HG03108 (cell line): ENCODE measurements at regions not wholly inside any gene's neighbourhood (a gene's known extent, or its start where the extent isn't known, plus 50 kb on each side); places are given as distances from the start of the nearest gene placed in this dataset.
"Not testable (repeated sequence)": the region's sequence is repeated elsewhere in the genome, so short reads cannot be mapped to it uniquely, and the experiment has no call there.

ENCODE experiments used
- ATAC-seq: cut with Tn5 transposase; IDR thresholded peaks from one replicate; pipeline ENCODE4 v1.9.1; 2021; ENCODE audit warnings: moderate library complexity; ENCODE audit not compliant: unreplicated experiment

DNA sequence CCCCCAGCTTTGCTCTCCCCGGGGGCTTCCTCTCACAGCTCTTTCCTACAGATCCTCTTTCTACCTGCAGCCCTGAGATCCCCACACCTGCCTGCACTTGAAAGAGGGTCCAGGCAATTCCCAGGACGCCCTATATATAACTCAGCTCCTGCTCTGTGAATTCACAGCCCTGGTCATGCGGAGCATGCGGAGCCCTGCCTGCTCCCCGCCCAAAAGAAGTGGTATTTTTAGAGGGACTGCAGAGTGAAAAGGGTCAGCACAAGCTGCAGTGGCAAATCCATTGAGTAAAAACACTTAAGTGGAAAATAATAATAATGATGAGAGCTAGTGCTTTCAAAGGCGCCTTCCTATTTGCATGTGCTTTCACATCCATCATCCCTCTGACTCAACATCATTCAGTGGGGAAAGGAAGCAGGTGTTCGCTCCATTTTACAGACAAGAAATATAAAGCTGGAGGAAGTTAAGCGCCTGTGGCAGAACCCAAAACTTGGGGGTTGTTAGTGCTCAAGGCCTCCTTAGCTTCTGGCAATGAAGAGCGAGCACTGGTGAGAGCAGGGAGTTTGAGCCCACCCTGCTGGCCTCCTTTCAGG, 76.3 kb upstream of the LIPC start:
- ATAC-seq, result no peak

DNA sequence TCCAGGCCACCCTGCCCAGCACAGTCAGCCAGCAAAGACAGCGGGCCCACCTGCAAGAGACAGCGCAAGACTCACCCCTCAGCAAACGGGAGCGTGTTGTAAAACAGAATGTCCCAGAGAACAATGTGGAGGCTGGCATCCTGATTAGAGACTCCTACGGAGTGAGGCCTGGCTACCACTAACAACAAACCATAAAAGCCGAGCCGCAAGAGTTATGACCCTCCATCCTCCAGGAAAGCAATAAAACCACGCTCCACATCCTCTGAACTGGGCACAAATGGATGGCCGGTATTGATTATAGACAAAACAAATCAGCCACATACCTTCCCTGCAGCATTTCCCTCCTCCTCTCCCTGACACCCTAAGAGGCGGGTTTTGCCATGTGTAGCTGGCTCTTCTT, 75.8 kb upstream of the LIPC start:
- no peak for ATAC-seq

DNA sequence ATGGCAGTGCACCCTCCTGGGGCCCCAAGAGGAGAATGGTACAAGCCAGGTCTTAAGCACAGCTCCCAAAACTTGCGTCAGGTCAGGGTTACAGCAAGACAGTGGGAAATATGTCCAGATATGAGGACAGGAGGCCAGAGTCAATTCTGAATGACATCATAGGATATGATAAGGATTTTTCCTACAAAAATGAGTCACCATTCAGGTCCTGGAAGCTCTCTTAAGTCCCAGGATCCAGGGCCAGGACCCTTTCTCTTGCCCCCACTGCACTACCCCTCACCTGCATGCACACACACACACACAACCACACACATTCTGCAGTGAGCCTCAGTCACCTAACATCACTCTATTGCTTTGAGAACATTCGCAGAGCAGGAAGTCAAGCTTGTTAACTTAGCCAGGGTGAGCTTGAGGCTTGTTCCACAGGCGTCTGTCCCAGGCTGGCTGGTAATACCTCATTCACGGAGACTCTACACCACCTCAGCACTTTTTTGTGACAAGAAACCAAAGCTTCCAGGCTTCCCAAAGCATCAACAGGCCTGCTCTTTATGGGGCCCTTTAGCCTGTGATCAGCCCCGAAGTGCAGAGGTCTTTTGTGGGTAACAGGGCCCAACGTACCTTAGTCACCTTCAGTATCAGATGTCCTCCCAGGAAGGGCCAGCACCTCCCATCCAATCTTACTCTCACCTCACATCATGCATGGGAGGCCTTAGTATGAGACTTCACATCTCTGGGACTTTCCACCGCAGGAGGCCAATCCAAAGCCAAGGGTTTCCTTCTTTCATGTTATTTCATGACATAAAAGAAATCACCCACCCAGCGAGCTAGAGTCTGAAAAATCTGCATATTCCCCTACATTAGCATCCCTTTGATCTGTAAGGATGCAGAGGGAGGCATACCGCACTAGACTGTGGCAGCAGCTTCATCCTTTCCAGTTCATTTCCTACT, 74.0 kb upstream of the LIPC start:
- ATAC-seq, result no peak

DNA sequence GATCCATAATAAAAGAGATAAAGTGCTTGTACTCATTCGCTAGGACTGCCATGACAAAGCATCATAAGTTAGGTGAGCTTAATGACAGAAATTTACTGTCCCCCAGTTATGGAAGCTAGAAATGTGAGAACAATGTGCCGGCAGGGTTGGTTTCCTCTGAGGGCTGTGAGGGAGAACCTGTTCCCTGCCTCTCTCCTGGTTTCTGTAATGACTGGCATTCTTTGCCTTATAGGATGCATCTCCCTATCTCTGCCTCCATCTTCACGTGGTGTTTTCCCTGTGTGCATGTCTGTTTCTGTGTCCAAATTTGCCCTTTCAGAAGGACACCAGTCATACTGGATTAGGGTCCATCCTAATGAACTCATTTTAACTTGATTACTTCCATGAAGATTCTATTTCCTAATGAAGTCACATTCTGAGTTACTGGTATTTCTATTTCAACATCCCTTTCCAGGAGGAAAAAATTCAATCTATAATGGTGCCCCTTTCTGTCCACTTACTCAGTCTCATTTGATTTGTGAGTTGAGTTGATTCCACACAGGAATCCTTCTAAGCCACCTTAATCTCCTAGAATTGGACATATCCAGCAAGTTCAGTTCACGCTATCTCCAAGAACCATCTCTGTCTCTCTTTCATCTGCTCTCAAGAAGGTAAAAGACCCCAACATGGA, 71.2 kb upstream of the LIPC start:
- ATAC-seq, result no peak

DNA sequence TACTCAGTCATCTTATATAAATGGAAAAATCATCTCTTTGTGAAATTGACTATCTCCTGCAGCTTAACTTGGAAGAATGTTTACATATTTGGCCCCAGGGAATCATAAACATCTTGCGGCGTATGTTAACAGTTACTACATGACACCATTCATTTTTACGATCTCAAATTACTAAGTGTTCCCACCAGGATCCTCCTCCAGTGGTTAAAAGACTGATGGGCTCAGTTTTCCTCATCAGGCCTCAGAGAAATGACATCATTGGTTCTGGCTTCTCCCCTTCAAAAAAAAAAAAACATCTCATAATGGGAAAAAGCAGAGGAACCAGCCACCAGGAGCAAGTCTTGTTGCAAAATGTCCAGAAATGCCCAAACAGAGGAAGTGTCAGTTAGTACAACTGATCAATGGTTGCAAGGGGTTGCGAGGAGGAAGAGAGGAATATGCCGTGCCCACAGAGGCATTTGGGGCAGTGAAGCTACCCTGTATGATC, 70.5 kb upstream of the LIPC start:
- ATAC-seq, result no peak

DNA sequence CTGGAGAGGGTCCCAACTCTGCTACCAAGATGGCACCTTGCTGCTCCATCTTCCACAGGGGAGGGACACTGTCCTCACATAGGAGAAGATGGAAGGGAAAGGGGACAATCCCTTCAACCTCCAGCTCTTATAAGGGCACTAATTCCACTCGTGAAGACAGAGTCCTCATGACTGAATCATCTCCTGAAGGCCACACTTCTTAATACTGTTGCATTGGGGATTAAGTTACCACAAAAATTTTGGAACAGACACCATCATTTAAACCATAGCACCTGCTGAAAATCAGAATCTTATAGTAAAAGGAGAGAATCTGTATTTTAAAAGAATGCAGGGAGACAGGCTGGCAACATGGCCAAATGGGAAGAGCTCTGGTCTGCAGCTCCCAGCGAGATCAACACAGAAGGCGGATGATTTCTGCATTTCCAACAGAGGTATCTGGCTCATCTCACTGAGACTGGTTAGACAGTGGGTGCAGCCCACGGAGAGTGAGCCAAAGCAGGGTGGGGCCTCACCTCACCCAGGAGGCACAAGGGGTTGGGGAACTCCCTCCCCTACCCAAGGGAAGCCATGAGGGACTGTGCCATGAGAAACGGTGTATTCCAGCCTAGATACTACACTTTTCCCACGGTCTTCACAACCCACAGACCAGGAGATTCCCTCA, 69.4 kb upstream of the LIPC start:
- ATAC-seq, result no peak

DNA sequence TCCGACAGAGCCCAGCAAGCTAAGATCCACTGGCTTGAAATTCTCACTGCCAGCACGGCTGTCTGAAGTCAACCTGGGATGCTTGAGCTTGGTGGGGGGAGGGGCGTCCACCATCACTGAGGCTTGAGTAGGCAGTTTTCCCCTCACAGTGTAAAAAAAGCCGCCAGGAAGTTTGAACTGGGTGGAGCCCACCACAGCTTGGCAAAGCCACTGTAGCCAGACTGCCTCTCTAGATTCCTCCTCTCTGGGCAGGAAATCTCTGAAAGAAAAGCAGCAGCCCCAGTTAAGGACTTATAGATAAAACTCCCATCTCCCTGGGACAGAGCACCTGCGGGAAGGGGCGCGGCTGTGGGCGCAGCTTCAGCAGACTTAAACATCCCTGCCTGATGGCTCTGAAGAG, 68.7 kb upstream of the LIPC start:
- not testable (repeated sequence) for ATAC-seq

DNA sequence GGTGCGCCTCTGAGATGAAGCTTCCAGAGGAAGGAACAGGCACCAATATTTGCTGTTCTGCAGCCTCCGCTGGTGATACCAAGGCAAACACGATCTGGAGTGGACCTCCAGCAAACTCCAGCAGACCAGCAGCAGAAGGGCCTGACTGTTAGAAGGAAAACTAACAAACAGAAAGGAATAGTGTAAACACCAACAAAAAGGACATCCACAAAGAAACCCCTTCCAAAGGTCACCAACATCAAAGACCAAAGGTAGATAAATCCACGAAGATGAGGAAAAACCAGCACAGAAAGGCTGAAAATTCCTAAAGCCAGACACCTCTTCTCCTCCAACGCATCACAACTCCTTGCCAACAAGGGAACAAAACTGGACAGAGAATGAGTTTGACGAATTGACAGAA, 68.1 kb upstream of the LIPC start:
- not testable (repeated sequence) for ATAC-seq

DNA sequence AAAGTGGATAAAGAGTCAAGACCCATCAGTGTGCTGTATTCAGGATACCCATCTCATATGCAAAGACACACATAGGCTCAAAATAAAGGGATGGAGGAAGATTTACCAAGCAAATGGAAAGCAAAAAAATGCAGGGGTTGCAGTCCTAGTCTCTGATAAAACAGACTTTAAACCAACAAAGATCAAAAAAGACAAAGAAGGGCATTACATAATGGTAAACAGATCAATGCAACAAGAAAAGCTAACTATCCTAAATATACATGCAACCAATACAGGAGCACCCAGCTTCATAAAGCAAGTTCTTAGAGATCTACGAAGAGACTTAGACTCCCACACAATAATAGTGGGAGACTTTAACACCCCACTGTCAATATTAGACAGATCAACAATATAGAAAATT, 66.7 kb upstream of the LIPC start:
- not testable (repeated sequence) for ATAC-seq

DNA sequence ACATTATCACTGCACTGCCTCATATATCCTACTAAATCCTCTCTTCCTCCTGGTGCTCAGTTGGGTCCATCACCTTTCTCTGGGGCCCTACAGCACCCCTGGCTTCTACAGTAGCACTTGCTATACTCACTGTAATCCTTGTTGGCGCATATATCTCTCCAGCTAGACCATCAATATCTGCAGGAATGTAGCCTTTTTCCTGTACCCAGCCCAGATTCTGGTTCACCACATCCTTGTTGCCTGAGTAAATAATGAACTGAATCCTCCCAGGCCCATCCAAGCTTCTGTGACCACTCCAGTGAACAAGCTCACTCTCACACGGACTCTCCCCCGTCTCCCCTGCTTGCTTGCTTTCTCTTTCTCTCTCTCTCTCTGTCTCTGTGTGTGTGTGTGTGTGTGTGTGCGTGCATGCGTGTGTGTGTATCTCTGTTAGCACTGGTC, 62.5 kb upstream of the LIPC start:
- no peak for ATAC-seq

DNA sequence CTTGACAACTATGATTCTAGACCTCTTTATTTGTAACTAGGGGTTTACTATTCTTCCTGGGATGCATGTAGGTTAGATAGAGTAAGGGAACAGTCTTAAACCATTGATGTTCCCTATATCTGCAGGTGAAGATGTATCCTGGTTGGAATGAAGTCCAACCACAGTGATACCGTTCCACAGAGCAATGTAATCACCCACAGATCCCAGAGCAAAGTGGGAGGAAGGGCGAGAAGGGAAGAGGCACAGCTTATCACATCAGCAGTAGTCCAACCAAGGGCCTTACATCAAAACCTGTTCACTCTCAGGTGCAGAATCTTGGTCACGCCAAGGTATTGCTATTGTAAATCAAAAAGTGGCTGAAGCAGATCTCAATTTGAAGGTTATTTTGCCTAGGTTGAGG, 61.8 kb upstream of the LIPC start:
- no peak for ATAC-seq

DNA sequence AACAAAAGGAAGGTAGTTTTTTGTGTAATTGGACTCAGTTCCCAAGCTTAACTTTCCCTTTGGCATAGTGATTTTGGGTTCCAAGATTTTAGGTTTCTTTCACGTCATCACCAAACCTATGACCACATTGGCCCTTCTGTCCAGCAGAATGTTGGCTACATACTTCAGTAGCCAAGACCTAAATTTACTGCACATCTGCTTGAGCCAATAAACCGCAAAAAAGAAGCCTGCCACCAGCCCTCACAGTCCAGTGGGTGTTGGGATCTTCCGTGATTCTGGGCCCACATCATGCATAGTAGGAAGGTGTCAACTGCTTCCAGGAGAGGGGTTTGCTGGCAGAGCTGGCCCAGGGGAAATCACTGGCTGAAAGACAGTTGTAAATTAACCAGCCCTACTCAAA, 57.6 kb upstream of the LIPC start:
- ATAC-seq, result no peak

DNA sequence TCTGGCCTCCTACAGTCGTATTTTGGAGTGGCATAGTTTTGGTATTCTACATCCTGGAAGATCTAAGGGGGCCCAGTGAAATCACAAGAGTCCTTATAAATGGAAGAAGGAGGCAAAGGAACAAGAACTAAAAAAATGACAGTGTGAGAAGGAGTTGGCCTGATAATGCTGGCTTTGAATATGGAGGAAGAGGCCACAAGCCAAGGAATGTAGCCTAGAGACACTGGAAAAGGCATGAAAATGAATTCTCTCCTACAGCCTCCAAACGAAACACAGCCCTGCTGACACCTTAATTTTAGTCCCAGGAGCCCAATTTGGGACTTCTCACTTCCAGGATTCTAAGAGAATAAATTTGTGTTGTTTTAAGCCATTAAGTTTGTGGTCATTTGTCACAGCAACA, 54.6 kb upstream of the LIPC start:
- ATAC-seq, result no peak

DNA sequence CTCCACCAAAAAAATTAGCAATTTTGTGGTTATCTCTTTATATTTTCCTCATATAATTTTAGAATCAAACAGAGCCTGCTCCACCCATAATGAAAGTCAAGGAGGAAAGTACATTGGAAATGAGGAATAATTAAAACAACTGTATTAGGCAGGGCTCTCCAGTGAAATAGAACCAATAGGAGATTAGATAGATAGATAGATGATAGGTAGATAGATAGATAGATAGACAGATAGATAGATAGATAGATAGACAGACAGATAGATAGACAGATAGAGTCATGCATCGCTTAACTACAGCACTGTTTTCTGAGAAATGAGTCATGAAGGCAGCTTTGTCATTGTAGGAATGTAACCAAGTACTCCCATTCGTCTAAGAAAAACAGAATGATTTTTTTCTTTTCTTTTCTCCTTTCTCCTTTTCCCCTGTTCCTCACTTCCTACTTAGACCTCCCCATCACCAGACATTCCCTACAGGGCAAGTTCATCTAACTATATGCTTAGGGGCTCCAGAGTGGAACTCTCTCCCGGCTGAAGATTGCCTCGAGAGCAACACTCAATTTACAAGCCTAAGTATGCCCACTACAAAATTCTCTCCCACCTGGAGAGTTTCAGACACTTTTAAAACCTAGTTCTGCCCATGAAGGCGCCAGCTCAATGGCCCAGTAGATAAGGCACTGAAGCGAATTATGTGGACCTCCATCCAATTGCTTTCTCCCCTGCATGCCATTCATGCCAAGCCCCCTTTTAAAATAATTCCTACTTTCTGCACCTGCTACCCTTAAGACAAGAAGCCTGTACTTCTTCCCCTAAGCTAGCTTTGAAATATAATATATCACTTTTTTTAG, 53.3 kb upstream of the LIPC start:
- no peak for ATAC-seq

DNA sequence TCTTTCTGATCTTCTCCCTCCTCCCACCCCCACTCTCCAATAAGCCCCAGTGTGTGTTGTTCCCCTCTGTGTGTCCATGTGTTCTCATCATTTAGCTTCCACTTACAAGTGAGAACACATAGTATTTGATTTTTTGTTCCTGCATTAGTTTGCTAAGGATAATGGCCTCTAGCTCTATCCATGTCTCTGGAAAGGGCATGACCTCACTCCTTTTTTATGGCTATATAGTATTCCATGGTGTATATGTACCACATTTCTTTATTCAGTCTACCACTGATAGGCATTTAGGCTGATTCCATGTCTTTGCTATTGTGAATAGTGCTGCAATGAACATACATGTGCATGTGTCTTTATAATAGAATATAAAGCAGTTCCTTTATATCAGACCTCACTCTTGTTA, 52.3 kb upstream of the LIPC start:
- ATAC-seq, result not testable (repeated sequence)

DNA sequence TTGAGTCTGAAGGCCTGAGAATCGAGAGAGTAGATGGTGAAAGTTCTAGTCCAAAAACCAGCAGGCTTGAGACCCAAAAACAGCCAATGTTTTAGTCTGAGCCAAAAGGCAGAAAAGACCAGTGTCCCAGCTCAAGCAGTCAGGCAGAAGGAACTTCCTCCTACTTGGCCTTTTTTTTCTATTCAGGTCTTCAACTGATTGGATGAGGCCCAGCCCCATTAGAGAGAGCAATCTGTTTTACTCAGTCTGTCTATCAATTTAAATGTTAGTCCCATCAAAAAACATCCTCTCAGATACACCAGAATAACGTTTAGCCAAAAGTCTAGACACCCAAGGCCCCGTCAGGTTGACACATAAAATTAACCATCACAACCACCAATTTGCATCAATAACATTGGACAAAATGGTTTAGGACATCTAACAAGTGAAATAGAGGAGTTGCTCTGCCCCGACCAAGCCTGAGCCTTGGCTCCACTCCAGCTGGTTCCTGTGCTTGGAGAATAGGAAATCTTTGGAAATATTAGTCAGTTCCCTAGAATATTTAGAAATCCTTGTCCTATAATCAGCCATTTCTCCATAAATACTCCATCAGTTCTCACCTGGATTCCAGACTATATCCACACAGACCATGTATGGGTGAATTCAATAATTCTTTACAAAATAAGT, 51.4 kb upstream of the LIPC start:
- no peak for ATAC-seq

DNA sequence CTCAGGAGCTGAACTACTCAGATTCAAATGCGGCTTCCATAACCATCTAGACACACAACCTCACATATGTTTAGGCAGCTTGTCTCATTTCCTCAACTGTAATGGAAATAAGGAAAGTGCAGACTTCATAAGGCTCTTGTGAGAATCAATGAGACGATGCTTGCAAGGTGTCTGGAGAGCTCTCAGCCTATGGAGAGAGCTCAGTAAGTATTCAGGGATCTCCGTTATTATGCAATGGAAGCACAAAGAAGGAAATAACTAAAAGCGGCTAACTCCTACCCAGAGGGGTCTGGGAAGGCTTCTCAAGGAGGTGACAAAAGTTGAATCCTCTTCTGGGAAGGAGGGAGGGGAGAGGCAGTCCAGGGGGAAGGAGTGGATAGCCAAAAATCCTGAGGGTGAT, 50.1 kb upstream of the LIPC start:
- ATAC-seq, result no peak
